GM12878 (cell line): ENCODE measurements at regions not wholly inside any gene's neighbourhood (a gene's known extent, or its start where the extent isn't known, plus 50 kb on each side); places are given as distances from the start of the nearest gene placed in this dataset.
A peak's percentile ranks its signal among the peaks of the same experiment; 100 is the strongest.

Source experiments
- ATAC-seq: fragments of 200-7000 bp; cut with Tn5 transposase; 3 replicates; pipeline ENCODE4 v1.9.1; 2020; ENCODE audit warnings: mild to moderate bottlenecking, moderate library complexity
- BruUV-seq: library from RNA; stranded (reverse); fragments of 400-500 nt; replicated peaks from 2 replicates; lab custom pipeline; 2021; lab: Mats Ljungman, UMichigan
- CTCF ChIA-PET: fragments of 300-600 bp; sonication (Branson Sonifier 250); formaldehyde crosslinking; extraction: SDS; loops from one replicate; lab custom pipeline; 2021; ENCODE audit warnings: inconsistent platforms; lab: Yijun Ruan, JAX
- POLR2A ChIA-PET: fragments of 350-600 bp; formaldehyde crosslinking; extraction: SDS; loops from one replicate; lab custom pipeline; 2021; ENCODE audit warnings: inconsistent platforms; lab: Charles Lee
- RAD21 ChIA-PET: fragments of 300-600 bp; sonication (Branson Sonifier 250); formaldehyde crosslinking; loops from one replicate; lab custom pipeline; 2023; ENCODE audit warnings: antibody characterized with exemption; ENCODE audit not compliant: unreplicated experiment; lab: Charles Lee
- SMC1A ChIA-PET: fragments of 300-600 bp; sonication (Branson Sonifier 250); formaldehyde crosslinking; loops from one replicate; lab custom pipeline; 2023; ENCODE audit not compliant: unreplicated experiment, uncharacterized antibody; lab: Charles Lee
- DNase-seq: peaks from one replicate; pipeline ENCODE4 v3.0.0-alpha.2; 2011; ENCODE audit warnings: low read depth, low spot score
- FAIRE-seq: peaks from 3 replicates; lab custom pipeline; 2011; peaks lifted over from hg19 to GRCh38; lab: Jason Lieb, UNC
- H2AFZ ChIP-seq: 2 replicates; pipeline ENCODE4 v1.6.0; 2011; ENCODE audit warnings: low read depth, low read length, control low read depth; ENCODE audit not compliant: control insufficient read depth
- H3K27ac ChIP-seq: 2 replicates; pipeline ENCODE4 v1.5.1; 2011; ENCODE audit warnings: control low read depth; ENCODE audit not compliant: control insufficient read depth, insufficient read depth
- H3K27me3 ChIP-seq, 2 experiments: replicated peaks in 1 of 2; 2 replicates each; pipeline versions ENCODE4 v1.6.0 to v1.6.1; 2011; ENCODE audit warnings: low read length in 1 of 2; ENCODE audit not compliant: control insufficient read depth in 2 of 2, insufficient read depth in 2 of 2
- H3K36me3 ChIP-seq, 2 experiments: 2 replicates each; pipeline ENCODE4 v1.5.1; 2011; ENCODE audit warnings: low read length in 1 of 2; ENCODE audit not compliant: control insufficient read depth in 2 of 2, insufficient read depth in 2 of 2
- H3K4me1 ChIP-seq: 2 replicates; pipeline ENCODE4 v1.6.1; 2011; ENCODE audit warnings: mild to moderate bottlenecking, low read length, moderate library complexity, mixed read lengths; ENCODE audit not compliant: control insufficient read depth, insufficient read depth
- H3K4me2 ChIP-seq: 2 replicates; pipeline ENCODE4 v1.6.0; 2011; ENCODE audit warnings: control low read depth; ENCODE audit not compliant: control insufficient read depth, insufficient read depth
- H3K4me3 ChIP-seq: fragments of 200-600 bp; sonication (generic); 2 replicates; pipeline ENCODE4 v1.5.1; 2016
- H3K79me2 ChIP-seq: 2 replicates; pipeline ENCODE4 v1.6.0; 2011; ENCODE audit warnings: low read length; ENCODE audit not compliant: control insufficient read depth, insufficient read depth
- H3K9ac ChIP-seq: 2 replicates; pipeline ENCODE4 v1.8.0; 2011; ENCODE audit warnings: low read length, control low read depth, mixed read lengths; ENCODE audit not compliant: control insufficient read depth, insufficient read depth
- H3K9me3 ChIP-seq: replicated peaks from 3 replicates; pipeline ENCODE4 v1.5.1; 2011; ENCODE audit warnings: mild to moderate bottlenecking, low read length; ENCODE audit not compliant: control insufficient read depth, insufficient read depth
- H4K20me1 ChIP-seq: 2 replicates; pipeline ENCODE4 v1.6.0; 2011; ENCODE audit not compliant: control insufficient read depth, insufficient read depth
- E2F8 ChIP-seq: fragments of 450-650 bp; IDR thresholded peaks from 2 replicates; pipeline ENCODE4 v1.6.1; 2018; ENCODE audit warnings: mild to moderate bottlenecking, low read depth, moderate library complexity; ENCODE audit not compliant: partially characterized antibody
- NR2C2 ChIP-seq: IDR thresholded peaks from 2 replicates; pipeline ENCODE4 v1.6.1; 2011; ENCODE audit warnings: borderline replicate concordance, low read depth; ENCODE audit not compliant: control insufficient read depth, insufficient read length
- RUNX3 ChIP-seq: IDR thresholded peaks from 2 replicates; pipeline ENCODE4 v1.6.1; 2012; ENCODE audit warnings: low read length, inconsistent platforms
- SPI1 ChIP-seq: IDR thresholded peaks from 2 replicates; pipeline ENCODE4 v1.6.1; 2011; ENCODE audit warnings: low read depth, mild to moderate bottlenecking, low read length, moderate library complexity, borderline replicate concordance; ENCODE audit not compliant: insufficient read depth
- WGBS: methylation state at CpG from one replicate; pipeline ENCODE4 v1.1.6; 2016; ENCODE audit warnings: low lambda C conversion rate; ENCODE audit not compliant: insufficient replicate concordance, insufficient coverage; ENCODE audit errors: missing lambda C conversion rate; 5-methylcytosine and 5-hydroxymethylcytosine counted together
- in situ Hi-C: fragments of 300-500 bp; cut with MboI; formaldehyde crosslinking; loops from 9 replicates; pipeline ENCODE4 v1.14.3; 2018; ENCODE audit warnings: mixed read lengths
- intact Hi-C: fragments of 100-400 bp; cut with micrococcal nuclease; formaldehyde crosslinking; loops from one replicate; pipeline ENCODE4 v1.14.2; 2022; ENCODE audit not compliant: unreplicated experiment

GRCh38 chr4:170395773-170396172 is 306.0 kb upstream of the AADAT start (continued):
- TF ChIP-seq E2F8 (no peak), NR2C2 (no peak)

GRCh38 chr4:170391066-170391740 is 301.4 kb upstream of the AADAT start:
- ChIA-PET RAD21 (no interaction called here), POLR2A (no interaction called here)
- no TSS peak for BruUV-seq
- Histone ChIP-seq H3K4me2 (no peak overlapping the region), H3K4me1 (no peaks in the 10 kb centered on the region), H3K27me3 (no peaks in the 10 kb centered on the region), H4K20me1 (no peaks in the 10 kb centered on the region), H3K27ac (no peak overlapping the region), H3K9me3 (no peaks in the 10 kb centered on the region)
- FAIRE-seq: no peak
- 0 out of 2 replicates have a peak, but pooled peaks have one; percentile 10 for TF ChIP-seq RUNX3
- TF ChIP-seq SPI1: no peak
- TF ChIP-seq, all 136 proteins: peak for 1
- Histone ChIP-seq H2AFZ (no peak overlapping the region), H3K9ac (no peak overlapping the region), H3K36me3 (no peaks in the 10 kb centered on the region), H3K79me2 (no peaks in the 10 kb centered on the region), H3K4me3 (no peak overlapping the region)
- 0% methylated on average over 4 of the region's 4 CpGs for WGBS
- peak; percentile 76 for ATAC-seq
- in situ Hi-C loops (no loop called here), intact Hi-C loops (loop anchor here (10.0 kb wide), 1 partner anchor 464 kb away; no protein-coding TSS in a partner anchor)
- SMC1A ChIA-PET: interaction anchor here (0.6 to 1.0 kb wide), 2 partner anchors 19 to 111 kb away, joined by 3 read pairs; no protein-coding TSS in a partner anchor
- CTCF ChIA-PET: interaction anchor here (1.5 kb wide), 1 partner anchor 16 kb away, joined by 3 read pairs; no protein-coding TSS in a partner anchor
- no peak for DNase-seq
